Vagina (tissue), 2 donors: ENCODE measurements at regions not wholly inside any gene's neighbourhood (a gene's known extent, or its start where the extent isn't known, plus 50 kb on each side); places are given as distances from the start of the nearest gene placed in this dataset.

Experiments
- POLR2A ChIP-seq, 2 donors: fragments of 450-650 bp; IDR thresholded peaks; one replicate each; pipeline ENCODE4 v1.6.1; 2017; ENCODE audit warnings: antibody characterized with exemption in 2 of 2, mild to moderate bottlenecking in 2 of 2, moderate library complexity in 2 of 2
- TF ChIP-seq, protein P1 (sequence below), 3 experiments: fragments of 450-650 bp in 2 of 3; fragments of 200-600 bp in 1 of 3; sonication (generic) in 1 of 3; IDR thresholded peaks; one replicate each; pipeline ENCODE4 v1.5.1; 2017 to 2019; ENCODE audit warnings: antibody characterized with exemption in 3 of 3, mild to moderate bottlenecking in 2 of 3, moderate library complexity in 2 of 3

DNA sequence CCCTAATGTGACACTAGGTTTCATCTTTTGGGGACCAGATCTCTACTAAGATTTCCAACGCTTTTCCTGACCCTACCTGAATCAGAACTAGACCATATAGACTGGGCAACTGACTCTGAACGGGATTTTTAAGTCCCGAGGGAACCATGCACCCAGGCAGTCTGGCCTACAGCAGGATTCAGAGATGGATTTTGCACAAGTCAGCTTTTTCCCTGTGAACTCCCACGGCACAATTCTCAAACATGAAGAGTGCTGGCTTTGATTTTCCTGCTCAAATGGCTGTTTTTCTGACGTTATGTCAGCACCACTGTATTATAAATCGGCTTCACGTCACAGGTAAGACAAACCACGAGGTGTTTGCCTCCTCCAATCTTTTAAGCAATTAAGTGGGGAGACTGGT, 409.1 kb downstream of the TCERG1L start:
- TF ChIP-seq, protein P1, sequence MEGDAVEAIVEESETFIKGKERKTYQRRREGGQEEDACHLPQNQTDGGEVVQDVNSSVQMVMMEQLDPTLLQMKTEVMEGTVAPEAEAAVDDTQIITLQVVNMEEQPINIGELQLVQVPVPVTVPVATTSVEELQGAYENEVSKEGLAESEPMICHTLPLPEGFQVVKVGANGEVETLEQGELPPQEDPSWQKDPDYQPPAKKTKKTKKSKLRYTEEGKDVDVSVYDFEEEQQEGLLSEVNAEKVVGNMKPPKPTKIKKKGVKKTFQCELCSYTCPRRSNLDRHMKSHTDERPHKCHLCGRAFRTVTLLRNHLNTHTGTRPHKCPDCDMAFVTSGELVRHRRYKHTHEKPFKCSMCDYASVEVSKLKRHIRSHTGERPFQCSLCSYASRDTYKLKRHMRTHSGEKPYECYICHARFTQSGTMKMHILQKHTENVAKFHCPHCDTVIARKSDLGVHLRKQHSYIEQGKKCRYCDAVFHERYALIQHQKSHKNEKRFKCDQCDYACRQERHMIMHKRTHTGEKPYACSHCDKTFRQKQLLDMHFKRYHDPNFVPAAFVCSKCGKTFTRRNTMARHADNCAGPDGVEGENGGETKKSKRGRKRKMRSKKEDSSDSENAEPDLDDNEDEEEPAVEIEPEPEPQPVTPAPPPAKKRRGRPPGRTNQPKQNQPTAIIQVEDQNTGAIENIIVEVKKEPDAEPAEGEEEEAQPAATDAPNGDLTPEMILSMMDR (IDR thresholded peaks at IDR 0.05) = no peak
- TF ChIP-seq POLR2A (IDR thresholded peaks at IDR 0.05) = no peak
